GM12864 (cell line): ENCODE measurements at regions not wholly inside any gene's neighbourhood (a gene's known extent, or its start where the extent isn't known, plus 50 kb on each side); places are given as distances from the start of the nearest gene placed in this dataset.

Source experiments
- DNase-seq: peaks from one replicate; pipeline ENCODE4 v3.0.0-alpha.2; 2011; ENCODE audit warnings: low read depth
- H3K4me3 ChIP-seq: 2 replicates; pipeline ENCODE4 v1.5.1; 2011; ENCODE audit warnings: mild to moderate bottlenecking, low read depth, low read length, control low read depth
- TF ChIP-seq, protein P1 (sequence below): IDR thresholded peaks from 2 replicates; pipeline ENCODE4 v1.5.1; 2011; ENCODE audit warnings: low read depth, mild to moderate bottlenecking, moderate library complexity, low read length, control low read depth, inconsistent platforms; ENCODE audit errors: missing control alignments

DNA sequence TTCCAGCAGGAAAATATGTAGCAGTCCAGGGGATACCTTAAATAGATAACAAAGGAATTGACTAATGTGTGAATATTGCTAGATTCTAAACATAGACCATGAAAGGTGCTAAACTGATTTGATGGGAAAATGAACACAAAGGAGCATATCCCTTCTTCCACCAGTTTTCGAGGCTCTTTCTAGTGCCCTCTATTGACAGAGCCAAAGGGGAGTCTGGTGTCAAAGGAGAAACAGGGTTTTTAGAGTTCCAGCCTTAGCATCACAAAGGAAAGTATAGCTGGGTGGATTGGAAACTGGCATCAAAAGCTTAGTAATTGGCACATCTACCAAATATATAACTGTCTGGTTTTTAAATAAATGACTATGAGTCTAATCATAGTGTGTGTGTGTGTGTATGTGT is 636.8 kb downstream of the ETV1 start:
- TF ChIP-seq, protein P1, sequence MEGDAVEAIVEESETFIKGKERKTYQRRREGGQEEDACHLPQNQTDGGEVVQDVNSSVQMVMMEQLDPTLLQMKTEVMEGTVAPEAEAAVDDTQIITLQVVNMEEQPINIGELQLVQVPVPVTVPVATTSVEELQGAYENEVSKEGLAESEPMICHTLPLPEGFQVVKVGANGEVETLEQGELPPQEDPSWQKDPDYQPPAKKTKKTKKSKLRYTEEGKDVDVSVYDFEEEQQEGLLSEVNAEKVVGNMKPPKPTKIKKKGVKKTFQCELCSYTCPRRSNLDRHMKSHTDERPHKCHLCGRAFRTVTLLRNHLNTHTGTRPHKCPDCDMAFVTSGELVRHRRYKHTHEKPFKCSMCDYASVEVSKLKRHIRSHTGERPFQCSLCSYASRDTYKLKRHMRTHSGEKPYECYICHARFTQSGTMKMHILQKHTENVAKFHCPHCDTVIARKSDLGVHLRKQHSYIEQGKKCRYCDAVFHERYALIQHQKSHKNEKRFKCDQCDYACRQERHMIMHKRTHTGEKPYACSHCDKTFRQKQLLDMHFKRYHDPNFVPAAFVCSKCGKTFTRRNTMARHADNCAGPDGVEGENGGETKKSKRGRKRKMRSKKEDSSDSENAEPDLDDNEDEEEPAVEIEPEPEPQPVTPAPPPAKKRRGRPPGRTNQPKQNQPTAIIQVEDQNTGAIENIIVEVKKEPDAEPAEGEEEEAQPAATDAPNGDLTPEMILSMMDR = no peak
- no peak for DNase-seq
- no peak overlapping the region for H3K4me3 ChIP-seq

DNA sequence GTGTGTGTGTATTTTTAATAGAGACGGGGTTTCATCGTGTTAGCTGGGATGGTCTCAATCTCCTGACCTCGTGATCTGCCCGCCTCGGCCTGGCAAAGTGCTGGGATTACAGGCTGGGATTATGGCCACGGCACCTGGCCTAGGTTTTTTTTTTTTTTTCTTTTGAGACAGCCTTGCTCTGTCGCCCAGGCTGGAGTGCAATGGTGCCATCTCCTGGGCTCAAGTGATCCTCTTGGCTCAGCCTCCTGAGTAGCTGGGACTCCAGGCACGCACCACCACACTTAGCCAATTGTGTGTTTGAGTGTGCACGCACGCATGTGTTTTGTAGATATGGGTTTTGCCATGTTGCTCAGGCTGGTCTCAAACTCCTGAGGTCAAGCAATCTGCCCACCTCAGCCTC is 629.8 kb downstream of the ETV1 start:
- H3K4me3 ChIP-seq = no peak overlapping the region
- TF ChIP-seq, protein P1 = no peak
- DNase-seq = no peak

DNA sequence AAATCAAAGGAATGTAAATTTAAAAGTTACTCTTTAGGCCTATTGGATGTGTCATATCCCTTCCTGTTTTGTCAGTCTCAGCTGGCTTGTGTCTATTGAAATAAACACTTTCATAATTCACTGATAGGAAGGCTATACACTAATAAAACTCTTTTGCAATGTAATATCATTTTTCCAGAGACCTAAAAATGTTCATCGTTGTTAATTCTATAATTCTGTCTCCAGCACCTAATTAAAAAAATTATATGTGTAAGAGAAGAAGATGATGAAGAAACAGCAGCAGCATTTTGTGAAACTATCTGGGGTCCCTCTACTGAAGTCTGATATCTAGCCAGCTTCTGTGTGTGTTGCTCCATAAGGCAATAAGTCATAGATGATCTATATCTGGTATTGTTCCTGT is 602.7 kb downstream of the ETV1 start:
- TF ChIP-seq, protein P1 = no peak
- no peak for DNase-seq
- H3K4me3 ChIP-seq = no peak overlapping the region

DNA sequence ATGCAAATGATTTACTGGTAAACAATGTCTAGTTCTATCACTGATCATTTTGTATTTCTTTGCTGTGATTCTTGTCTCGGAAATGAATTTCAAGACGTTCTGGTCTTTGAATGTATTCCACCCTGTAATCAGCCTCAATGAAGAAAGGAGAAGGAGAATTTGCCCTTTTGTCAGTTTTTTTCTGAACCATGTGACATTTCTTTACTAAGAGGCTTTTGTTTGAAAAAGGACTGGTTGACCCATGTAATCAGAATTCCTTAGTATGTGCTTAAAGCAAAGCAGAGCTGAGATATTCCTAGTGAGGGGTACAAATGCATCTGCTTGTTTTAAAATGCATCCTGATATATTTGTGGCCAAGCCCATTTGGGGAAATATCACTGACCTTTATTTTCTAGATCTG is 581.6 kb downstream of the ETV1 start:
- TF ChIP-seq, protein P1 = no peak
- no peak overlapping the region for H3K4me3 ChIP-seq
- DNase-seq = no peak

DNA sequence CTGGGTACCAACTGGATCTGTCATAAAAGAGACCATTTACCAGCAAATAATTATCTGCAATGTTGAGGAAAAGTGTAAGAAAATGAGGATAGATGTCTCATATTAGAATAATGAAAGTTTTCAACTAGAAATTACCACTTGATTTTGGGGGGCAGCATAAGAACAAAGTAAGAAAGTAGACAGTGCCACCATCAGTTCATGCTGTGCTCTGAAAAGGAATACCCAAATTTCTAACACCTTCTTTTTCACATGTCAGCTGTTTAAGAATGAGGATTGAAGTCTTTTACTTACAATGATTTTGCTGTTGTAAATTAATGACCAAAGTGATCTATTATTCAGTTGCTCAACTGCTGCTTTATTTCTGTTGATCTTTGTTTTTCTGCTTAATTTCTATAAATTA is 578.3 kb downstream of the ETV1 start:
- H3K4me3 ChIP-seq = no peak overlapping the region
- no peak for DNase-seq
- TF ChIP-seq, protein P1 = no peak

DNA sequence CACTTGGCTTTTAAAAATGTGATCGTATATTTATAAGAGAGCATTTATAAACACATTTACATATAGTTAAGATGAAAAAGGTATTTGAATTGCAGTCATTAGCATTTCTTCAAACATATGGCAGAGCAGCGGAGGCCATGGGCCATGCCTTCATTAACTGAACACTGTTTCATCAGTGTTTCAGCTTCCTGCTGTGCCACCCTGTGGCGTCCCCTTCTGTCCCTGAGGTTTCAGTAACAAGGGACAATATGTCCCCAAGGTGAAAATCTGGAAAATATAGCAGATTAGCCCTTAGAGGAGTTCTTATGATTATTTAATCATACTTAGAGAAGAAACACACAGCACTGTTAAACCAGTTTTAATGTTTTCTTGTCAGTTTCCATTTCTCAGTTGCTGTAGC is 577.8 kb downstream of the ETV1 start:
- DNase-seq = no peak
- no peak overlapping the region for H3K4me3 ChIP-seq
- TF ChIP-seq, protein P1 = no peak

DNA sequence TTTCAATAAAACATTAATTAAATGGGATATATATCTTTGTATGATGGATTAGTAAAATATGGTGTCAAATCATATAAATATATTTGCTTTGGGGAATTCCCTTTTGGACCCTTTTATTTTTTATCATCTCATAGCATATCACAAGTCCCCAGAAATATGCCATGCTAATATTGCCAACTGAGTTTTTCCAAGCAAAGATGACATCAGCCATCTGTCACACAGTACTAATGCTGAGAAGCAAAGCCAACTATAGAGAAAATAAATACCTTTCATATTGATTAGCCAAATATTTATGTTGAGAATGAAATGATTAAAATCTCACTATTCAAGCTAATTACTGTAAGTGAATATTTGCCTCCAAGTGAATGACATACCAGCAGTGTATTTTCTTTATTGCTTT is 575.3 kb downstream of the ETV1 start:
- TF ChIP-seq, protein P1 = no peak
- H3K4me3 ChIP-seq = no peak overlapping the region
- DNase-seq = no peak
